Liver (tissue), 8 donors: ENCODE measurements at regions not wholly inside any gene's neighbourhood (a gene's known extent, or its start where the extent isn't known, plus 50 kb on each side); places are given as distances from the start of the nearest gene placed in this dataset.

Source experiments
- DNase-seq: peaks from one replicate; pipeline ENCODE4 v3.0.0-alpha.2; 2017; ENCODE audit warnings: low spot score
- H3K27ac ChIP-seq, 2 donors: one replicate each; pipeline ENCODE4 v1.7.0; 2013; ENCODE audit warnings: inconsistent platforms in 2 of 2, low read length in 2 of 2, control low read depth in 1 of 2, low read depth in 1 of 2, mild to moderate bottlenecking in 1 of 2
- H3K27me3 ChIP-seq, 4 donors: one replicate each; pipeline versions ENCODE4 v1.6.1 to v1.7.0; 2013; ENCODE audit warnings: low read length in 3 of 4, inconsistent platforms in 1 of 4, mild to moderate bottlenecking in 1 of 4, moderate library complexity in 1 of 4; ENCODE audit not compliant: control insufficient read depth in 4 of 4, insufficient read depth in 4 of 4
- H3K36me3 ChIP-seq, 4 donors: one replicate each; pipeline versions ENCODE4 v1.6.1 to v1.7.0; 2013; ENCODE audit warnings: low read length in 3 of 4, mild to moderate bottlenecking in 3 of 4, low read depth in 1 of 4, moderate library complexity in 1 of 4; ENCODE audit not compliant: control insufficient read depth in 4 of 4, insufficient read depth in 3 of 4
- H3K4me1 ChIP-seq, 4 donors: one replicate each; pipeline versions ENCODE4 v1.6.1 to v1.7.0; 2013; ENCODE audit warnings: low read length in 3 of 4, mild to moderate bottlenecking in 3 of 4, moderate library complexity in 1 of 4; ENCODE audit not compliant: control insufficient read depth in 4 of 4, insufficient read depth in 4 of 4
- H3K4me3 ChIP-seq, 3 donors: one replicate each; pipeline versions ENCODE4 v1.6.1 to v1.7.0; 2013; ENCODE audit warnings: low read length in 3 of 3, control low read depth in 1 of 3, low read depth in 1 of 3, mild to moderate bottlenecking in 1 of 3
- H3K9ac ChIP-seq, 2 donors: one replicate each; pipeline ENCODE4 v1.7.0; 2013; ENCODE audit warnings: low read length in 2 of 2, mild to moderate bottlenecking in 2 of 2, moderate library complexity in 2 of 2, control low read depth in 1 of 2, low read depth in 1 of 2
- H3K9me3 ChIP-seq, 4 donors: one replicate each; pipeline versions ENCODE4 v1.6.1 to v1.7.0; 2013; ENCODE audit warnings: low read length in 3 of 4; ENCODE audit not compliant: control insufficient read depth in 4 of 4
- ATF3 ChIP-seq: IDR thresholded peaks from 2 replicates; pipeline ENCODE4 v1.6.1; 2016; ENCODE audit warnings: antibody characterized with exemption
- CTCF ChIP-seq: fragments of 150-350 bp; IDR thresholded peaks from 2 replicates; pipeline ENCODE4 v1.5.1; 2017; ENCODE audit warnings: improper control_type of control experiment, low read depth, low read length; ENCODE audit not compliant: missing input control
- EGR1 ChIP-seq, 2 donors: IDR thresholded peaks; 2 replicates each; pipeline ENCODE4 v1.6.1; 2016 to 2018; ENCODE audit warnings: antibody characterized with exemption in 2 of 2, low read depth in 2 of 2
- FOXA1 ChIP-seq: IDR thresholded peaks from 2 replicates; pipeline ENCODE4 v1.6.1; 2016; ENCODE audit warnings: antibody characterized with exemption
- FOXA2 ChIP-seq: IDR thresholded peaks from 2 replicates; pipeline ENCODE4 v1.6.1; 2016; ENCODE audit warnings: antibody characterized with exemption
- GABPA ChIP-seq, 2 donors: IDR thresholded peaks in 1 of 2; conservative IDR thresholded peaks in 1 of 2; 2 replicates each; pipeline ENCODE4 v1.6.1; 2016; ENCODE audit warnings: antibody characterized with exemption in 2 of 2, mild to moderate bottlenecking in 1 of 2, moderate library complexity in 1 of 2
- HNF4A ChIP-seq, 2 donors: conservative IDR thresholded peaks; 2 replicates each; pipeline ENCODE4 v1.6.1; 2016; ENCODE audit warnings: antibody characterized with exemption in 2 of 2, mild to moderate bottlenecking in 2 of 2
- HNF4G ChIP-seq: IDR thresholded peaks from 2 replicates; pipeline ENCODE4 v1.6.1; 2016; ENCODE audit warnings: antibody characterized with exemption
- JUND ChIP-seq, 2 donors: IDR thresholded peaks; 2 replicates each; pipeline ENCODE4 v1.6.1; 2016; ENCODE audit warnings: antibody characterized with exemption in 2 of 2
- MAX ChIP-seq: IDR thresholded peaks from 2 replicates; pipeline ENCODE4 v1.6.1; 2016; ENCODE audit warnings: antibody characterized with exemption
- NR2F2 ChIP-seq: IDR thresholded peaks from 2 replicates; pipeline ENCODE4 v1.6.1; 2016; ENCODE audit warnings: antibody characterized with exemption
- RAD21 ChIP-seq, 2 donors: IDR thresholded peaks; 2 replicates each; pipeline ENCODE4 v1.6.1; 2016; ENCODE audit warnings: antibody characterized with exemption in 2 of 2, mild to moderate bottlenecking in 2 of 2
- REST ChIP-seq: IDR thresholded peaks from 2 replicates; pipeline ENCODE4 v1.6.1; 2016; ENCODE audit warnings: antibody characterized with exemption, mild to moderate bottlenecking
- RXRA ChIP-seq, 2 donors: IDR thresholded peaks; 2 replicates each; pipeline ENCODE4 v1.6.1; 2017 to 2018; ENCODE audit warnings: antibody characterized with exemption in 2 of 2, mild to moderate bottlenecking in 1 of 2
- SP1 ChIP-seq: IDR thresholded peaks from 2 replicates; pipeline ENCODE4 v1.6.1; 2018; ENCODE audit warnings: antibody characterized with exemption, mild to moderate bottlenecking
- TAF1 ChIP-seq: conservative IDR thresholded peaks from 2 replicates; pipeline ENCODE4 v1.6.1; 2016; ENCODE audit warnings: antibody characterized with exemption, mild to moderate bottlenecking
- YY1 ChIP-seq: IDR thresholded peaks from 2 replicates; pipeline ENCODE4 v1.6.1; 2016; ENCODE audit warnings: antibody characterized with exemption, mild to moderate bottlenecking
- ZBTB33 ChIP-seq: IDR thresholded peaks from 2 replicates; pipeline ENCODE4 v1.6.1; 2016; ENCODE audit warnings: antibody characterized with exemption
- WGBS: extraction: QIAGEN DNeasy Blood & Tissue Kit; methylation state at CpG from one replicate; pipeline ENCODE4 v1.1.7; 2013; 5-methylcytosine and 5-hydroxymethylcytosine counted together
- donor health status: healthy.
- donor health status: healthy.
- donor health status: healthy.
- donor health status: healthy.
- donor health status: healthy.

- no peak for DNase-seq
- Histone ChIP-seq H3K36me3 (no peaks in the 10 kb centered on the region), H3K9me3 (no peaks in the 10 kb centered on the region), H3K4me1 (no peaks in the 10 kb centered on the region), H3K27me3 (no peaks in the 10 kb centered on the region), H3K9ac (no peak overlapping the region), H3K4me3 (no peak overlapping the region), H3K27ac (no peak overlapping the region)
- TF ChIP-seq FOXA2 (no peak), SP1 (no peak), ATF3 (no peak), JUND (IDR thresholded peaks at IDR 0.05) (no peak), CTCF (no peak), YY1 (no peak), RAD21 (IDR thresholded peaks at IDR 0.05) (no peak), NR2F2 (no peak), MAX (no peak), HNF4A (conservative IDR thresholded peaks at IDR 0.05) (no peak), REST (no peak), HNF4G (no peak), FOXA1 (no peak), RXRA (IDR thresholded peaks at IDR 0.05) (no peak), TAF1 (no peak), EGR1 (IDR thresholded peaks at IDR 0.05; ENCODE audit: low read depth in 2 of 2) (no peak), ZBTB33 (no peak), GABPA (IDR thresholded peaks at IDR 0.05 in 1 of 2, conservative IDR thresholded peaks at IDR 0.05 in 1 of 2) (no peak)
- WGBS = 79% methylated on average over 3 of the region's 3 CpGs
Observed at GRCh38 chr5:145223582-145223981, 611.6 kb downstream of the PRELID2 start.

GRCh38 chr5:145222622-145223021, 612.5 kb downstream of the PRELID2 start:
- H3K27ac ChIP-seq = no peak overlapping the region
- no peaks in the 10 kb centered on the region for H3K9me3 ChIP-seq
- no peaks in the 10 kb centered on the region for H3K36me3 ChIP-seq
- no peak for DNase-seq
- no peak overlapping the region for H3K9ac ChIP-seq
- TF ChIP-seq TAF1 (no peak), FOXA1 (no peak), ZBTB33 (no peak), YY1 (no peak), SP1 (no peak), RAD21 (IDR thresholded peaks at IDR 0.05) (no peak), JUND (IDR thresholded peaks at IDR 0.05) (no peak), CTCF (no peak), FOXA2 (no peak)
- no peak overlapping the region for H3K4me3 ChIP-seq
- no peaks in the 10 kb centered on the region for H3K4me1 ChIP-seq
- no peaks in the 10 kb centered on the region for H3K27me3 ChIP-seq
